ENCODE measurements at regions not wholly inside any gene's neighbourhood (a gene's known extent, or its start where the extent isn't known, plus 50 kb on each side); places are given as distances from the start of the nearest gene placed in this dataset.

DNA sequence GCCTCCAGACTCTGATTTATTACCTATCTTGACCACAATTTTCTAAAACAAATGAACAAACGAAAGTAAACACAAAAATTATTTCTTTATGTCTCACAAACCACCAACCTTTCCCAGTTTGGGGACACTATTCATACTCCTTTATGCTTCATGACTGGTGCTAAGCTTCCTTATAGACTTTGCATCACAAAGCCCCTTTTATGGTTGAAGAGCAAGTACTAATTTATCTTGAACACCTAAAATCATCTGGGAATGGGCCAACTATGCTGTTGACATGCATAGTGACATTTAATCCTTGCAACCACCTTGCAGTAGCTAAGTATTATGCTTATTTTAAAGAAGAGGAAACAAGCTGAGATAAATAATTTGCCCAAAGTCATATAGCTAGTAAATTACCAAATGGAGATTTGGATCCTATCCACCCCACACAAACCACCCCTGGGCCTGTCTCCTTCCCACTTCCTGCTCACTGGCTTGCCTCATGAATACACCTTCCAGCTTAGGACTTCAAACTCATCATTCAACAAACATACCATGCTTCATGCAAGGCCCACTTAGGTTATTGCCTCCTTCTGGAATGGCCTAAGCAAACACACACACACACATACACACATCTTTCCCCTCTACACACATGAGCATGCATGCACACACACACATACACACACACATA lies 192.2 kb downstream of the PLPP3 start:
- TF ChIP-seq EZH2 (IDR thresholded peaks at IDR 0.05; ENCODE audit: low read length, unreplicated experiment) = no peak
- TF ChIP-seq, protein P1, sequence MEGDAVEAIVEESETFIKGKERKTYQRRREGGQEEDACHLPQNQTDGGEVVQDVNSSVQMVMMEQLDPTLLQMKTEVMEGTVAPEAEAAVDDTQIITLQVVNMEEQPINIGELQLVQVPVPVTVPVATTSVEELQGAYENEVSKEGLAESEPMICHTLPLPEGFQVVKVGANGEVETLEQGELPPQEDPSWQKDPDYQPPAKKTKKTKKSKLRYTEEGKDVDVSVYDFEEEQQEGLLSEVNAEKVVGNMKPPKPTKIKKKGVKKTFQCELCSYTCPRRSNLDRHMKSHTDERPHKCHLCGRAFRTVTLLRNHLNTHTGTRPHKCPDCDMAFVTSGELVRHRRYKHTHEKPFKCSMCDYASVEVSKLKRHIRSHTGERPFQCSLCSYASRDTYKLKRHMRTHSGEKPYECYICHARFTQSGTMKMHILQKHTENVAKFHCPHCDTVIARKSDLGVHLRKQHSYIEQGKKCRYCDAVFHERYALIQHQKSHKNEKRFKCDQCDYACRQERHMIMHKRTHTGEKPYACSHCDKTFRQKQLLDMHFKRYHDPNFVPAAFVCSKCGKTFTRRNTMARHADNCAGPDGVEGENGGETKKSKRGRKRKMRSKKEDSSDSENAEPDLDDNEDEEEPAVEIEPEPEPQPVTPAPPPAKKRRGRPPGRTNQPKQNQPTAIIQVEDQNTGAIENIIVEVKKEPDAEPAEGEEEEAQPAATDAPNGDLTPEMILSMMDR (conservative IDR thresholded peaks at IDR 0.05; ENCODE audit: low read depth, low read length) = no peak
- no peak for TF ChIP-seq EZH2phosphoT487 (IDR thresholded peaks at IDR 0.05; ENCODE audit: borderline replicate concordance, low read length)
